ENCODE measurements at regions not wholly inside any gene's neighbourhood (a gene's known extent, or its start where the extent isn't known, plus 50 kb on each side); places are given as distances from the start of the nearest gene placed in this dataset.

DNA sequence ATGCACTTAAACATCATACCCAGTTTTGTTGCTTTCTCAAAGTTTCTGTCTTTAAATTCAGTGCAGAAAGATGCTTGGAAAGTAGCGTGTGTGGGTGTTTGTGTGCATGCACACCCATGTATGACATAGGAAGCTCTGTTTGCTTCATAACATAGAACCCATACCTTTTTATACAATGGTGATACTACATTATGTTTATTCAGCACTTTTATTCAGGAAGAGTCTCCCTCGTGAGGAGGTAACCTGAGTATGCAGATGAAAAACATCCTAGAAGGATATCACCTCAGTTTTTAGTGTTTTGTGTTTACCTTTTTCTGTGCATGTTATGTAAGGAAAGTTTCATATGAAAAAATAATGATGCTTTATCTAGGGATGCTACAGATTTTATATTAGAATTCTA is 111.2 kb downstream of the SST start:
- H3K4me2 ChIP-seq = no peak overlapping the region
- no peaks in the 10 kb centered on the region for H3K27me3 ChIP-seq (ENCODE audit: insufficient read depth)
- DNase-seq (ENCODE audit: low spot score) (no peak), ATAC-seq (no peak)
- H3K4me1 ChIP-seq (ENCODE audit: insufficient read depth) = no peaks in the 10 kb centered on the region
- H3K27me3 Mint-ChIP-seq (ENCODE audit: insufficient read depth, low read depth, poor library complexity) = no peaks in the 10 kb centered on the region
- no peaks in the 10 kb centered on the region; the same call in 2 of the 3 replicates for H3K4me1 Mint-ChIP-seq
- H4K20me1 ChIP-seq (replicated peaks; ENCODE audit: insufficient read depth) = no peaks in the 10 kb centered on the region
- H3K4me3 ChIP-seq = no peak overlapping the region
- H3K27ac Mint-ChIP-seq = no peak overlapping the region
- H3K27ac ChIP-seq (ENCODE audit: low read depth) = no peak overlapping the region
- H3K36me3 Mint-ChIP-seq (ENCODE audit: low read depth) = no peaks in the 10 kb centered on the region
- no peak overlapping the region for H2AFZ ChIP-seq
- H3K9me3 Mint-ChIP-seq = no peaks in the 10 kb centered on the region
- H3F3A ChIP-seq (replicated peaks; ENCODE audit: low read depth) = no peaks in the 10 kb centered on the region
- no peaks in the 10 kb centered on the region for H3K79me2 ChIP-seq (replicated peaks; ENCODE audit: insufficient read depth)
- no peak overlapping the region for H3K4me3 Mint-ChIP-seq
- TF ChIP-seq EZH2phosphoT487 (IDR thresholded peaks at IDR 0.05; ENCODE audit: unreplicated experiment) (no peak), EZH2 (IDR thresholded peaks at IDR 0.05; ENCODE audit: low read depth, unreplicated experiment) (no peak)
- H3K36me3 ChIP-seq (ENCODE audit: insufficient read depth) = no peaks in the 10 kb centered on the region
- H3K9me2 ChIP-seq (ENCODE audit: insufficient read depth) = no peaks in the 10 kb centered on the region; the same call in 1 of the 2 replicates

GRCh38 chr3:187551416-187551815 is 118.8 kb downstream of the SST start:
- no peaks in the 10 kb centered on the region; the same call in 2 of the 3 replicates for H3K4me1 Mint-ChIP-seq

More at GRCh38 chr3:187551416-187551815, 118.8 kb downstream of the SST start:
- Histone ChIP-seq H3K27me3 (ENCODE audit: insufficient read depth) (no peaks in the 10 kb centered on the region), H3K4me3 (no peak overlapping the region), H3K36me3 (ENCODE audit: insufficient read depth) (no peaks in the 10 kb centered on the region), H3K9me2 (ENCODE audit: insufficient read depth) (0 out of 2 replicates have a peak, but pooled peaks cover 4% of the 10 kb centered on the region), H3F3A (replicated peaks; ENCODE audit: low read depth) (no peaks in the 10 kb centered on the region), H3K4me1 (ENCODE audit: insufficient read depth) (no peaks in the 10 kb centered on the region), H4K20me1 (replicated peaks; ENCODE audit: insufficient read depth) (no peaks in the 10 kb centered on the region), H3K79me2 (replicated peaks; ENCODE audit: insufficient read depth) (no peaks in the 10 kb centered on the region), H2AFZ (no peak overlapping the region), H3K27ac (ENCODE audit: low read depth) (no peak overlapping the region), H3K4me2 (no peak overlapping the region)
- H3K9me3 Mint-ChIP-seq = no peaks in the 10 kb centered on the region
- no peaks in the 10 kb centered on the region for H3K27me3 Mint-ChIP-seq (ENCODE audit: insufficient read depth, low read depth, poor library complexity)
- no peaks in the 10 kb centered on the region for H3K36me3 Mint-ChIP-seq (ENCODE audit: low read depth)
- TF ChIP-seq POLR2AphosphoS5 (IDR thresholded peaks at IDR 0.05; ENCODE audit: low read depth) (no peak), ETS1 (IDR thresholded peaks at IDR 0.05) (no peak), ZNF114 (CRISPR knock-in tag; IDR thresholded peaks at IDR 0.05) (no peak), JUNB (IDR thresholded peaks at IDR 0.05; ENCODE audit: unreplicated experiment) (no peak), CREB1 (CRISPR knock-in tag; IDR thresholded peaks at IDR 0.05; ENCODE audit: low read depth) (no peak), EZH2 (IDR thresholded peaks at IDR 0.05; ENCODE audit: low read depth, unreplicated experiment) (no peak)
- TF ChIP-seq, protein P1, sequence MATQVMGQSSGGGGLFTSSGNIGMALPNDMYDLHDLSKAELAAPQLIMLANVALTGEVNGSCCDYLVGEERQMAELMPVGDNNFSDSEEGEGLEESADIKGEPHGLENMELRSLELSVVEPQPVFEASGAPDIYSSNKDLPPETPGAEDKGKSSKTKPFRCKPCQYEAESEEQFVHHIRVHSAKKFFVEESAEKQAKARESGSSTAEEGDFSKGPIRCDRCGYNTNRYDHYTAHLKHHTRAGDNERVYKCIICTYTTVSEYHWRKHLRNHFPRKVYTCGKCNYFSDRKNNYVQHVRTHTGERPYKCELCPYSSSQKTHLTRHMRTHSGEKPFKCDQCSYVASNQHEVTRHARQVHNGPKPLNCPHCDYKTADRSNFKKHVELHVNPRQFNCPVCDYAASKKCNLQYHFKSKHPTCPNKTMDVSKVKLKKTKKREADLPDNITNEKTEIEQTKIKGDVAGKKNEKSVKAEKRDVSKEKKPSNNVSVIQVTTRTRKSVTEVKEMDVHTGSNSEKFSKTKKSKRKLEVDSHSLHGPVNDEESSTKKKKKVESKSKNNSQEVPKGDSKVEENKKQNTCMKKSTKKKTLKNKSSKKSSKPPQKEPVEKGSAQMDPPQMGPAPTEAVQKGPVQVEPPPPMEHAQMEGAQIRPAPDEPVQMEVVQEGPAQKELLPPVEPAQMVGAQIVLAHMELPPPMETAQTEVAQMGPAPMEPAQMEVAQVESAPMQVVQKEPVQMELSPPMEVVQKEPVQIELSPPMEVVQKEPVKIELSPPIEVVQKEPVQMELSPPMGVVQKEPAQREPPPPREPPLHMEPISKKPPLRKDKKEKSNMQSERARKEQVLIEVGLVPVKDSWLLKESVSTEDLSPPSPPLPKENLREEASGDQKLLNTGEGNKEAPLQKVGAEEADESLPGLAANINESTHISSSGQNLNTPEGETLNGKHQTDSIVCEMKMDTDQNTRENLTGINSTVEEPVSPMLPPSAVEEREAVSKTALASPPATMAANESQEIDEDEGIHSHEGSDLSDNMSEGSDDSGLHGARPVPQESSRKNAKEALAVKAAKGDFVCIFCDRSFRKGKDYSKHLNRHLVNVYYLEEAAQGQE (IDR thresholded peaks at IDR 0.05; ENCODE audit: unreplicated experiment) = no peak
- TF ChIP-seq, protein P2, sequence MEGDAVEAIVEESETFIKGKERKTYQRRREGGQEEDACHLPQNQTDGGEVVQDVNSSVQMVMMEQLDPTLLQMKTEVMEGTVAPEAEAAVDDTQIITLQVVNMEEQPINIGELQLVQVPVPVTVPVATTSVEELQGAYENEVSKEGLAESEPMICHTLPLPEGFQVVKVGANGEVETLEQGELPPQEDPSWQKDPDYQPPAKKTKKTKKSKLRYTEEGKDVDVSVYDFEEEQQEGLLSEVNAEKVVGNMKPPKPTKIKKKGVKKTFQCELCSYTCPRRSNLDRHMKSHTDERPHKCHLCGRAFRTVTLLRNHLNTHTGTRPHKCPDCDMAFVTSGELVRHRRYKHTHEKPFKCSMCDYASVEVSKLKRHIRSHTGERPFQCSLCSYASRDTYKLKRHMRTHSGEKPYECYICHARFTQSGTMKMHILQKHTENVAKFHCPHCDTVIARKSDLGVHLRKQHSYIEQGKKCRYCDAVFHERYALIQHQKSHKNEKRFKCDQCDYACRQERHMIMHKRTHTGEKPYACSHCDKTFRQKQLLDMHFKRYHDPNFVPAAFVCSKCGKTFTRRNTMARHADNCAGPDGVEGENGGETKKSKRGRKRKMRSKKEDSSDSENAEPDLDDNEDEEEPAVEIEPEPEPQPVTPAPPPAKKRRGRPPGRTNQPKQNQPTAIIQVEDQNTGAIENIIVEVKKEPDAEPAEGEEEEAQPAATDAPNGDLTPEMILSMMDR (conservative IDR thresholded peaks at IDR 0.05; ENCODE audit: low read depth in 2 of 2) = no peak
- DNase-seq (ENCODE audit: low spot score) (no peak), ATAC-seq (no peak)
- H3K27ac Mint-ChIP-seq = no peak overlapping the region
- no peak overlapping the region for H3K4me3 Mint-ChIP-seq

Measured in GM23338 (cell line).